IPS-15b (cell line): ENCODE measurements at regions not wholly inside any gene's neighbourhood (a gene's known extent, or its start where the extent isn't known, plus 50 kb on each side); places are given as distances from the start of the nearest gene placed in this dataset.
"Not testable (repeated sequence)": the region's sequence is repeated elsewhere in the genome, so short reads cannot be mapped to it uniquely, and the experiment has no call there.

Experiments used
- H3K27me3 ChIP-seq: one replicate; pipeline ENCODE4 v1.6.1; 2013; ENCODE audit warnings: low read length; ENCODE audit not compliant: control insufficient read depth, insufficient read depth
- H3K36me3 ChIP-seq: one replicate; pipeline ENCODE4 v1.6.1; 2013; ENCODE audit warnings: low read length; ENCODE audit not compliant: control insufficient read depth, insufficient read depth
- H3K4me1 ChIP-seq: one replicate; pipeline ENCODE4 v1.6.1; 2013; ENCODE audit warnings: mild to moderate bottlenecking, low read length; ENCODE audit not compliant: control insufficient read depth, insufficient read depth
- H3K4me3 ChIP-seq: one replicate; pipeline ENCODE4 v1.5.1; 2013; ENCODE audit warnings: low read depth, low read length
- H3K9ac ChIP-seq: one replicate; pipeline ENCODE4 v1.6.1; 2013; ENCODE audit warnings: low read depth, mild to moderate bottlenecking, low read length
- H3K9me3 ChIP-seq: one replicate; pipeline ENCODE4 v1.6.1; 2013; ENCODE audit warnings: mild to moderate bottlenecking, low read length; ENCODE audit not compliant: control insufficient read depth, insufficient read depth

DNA sequence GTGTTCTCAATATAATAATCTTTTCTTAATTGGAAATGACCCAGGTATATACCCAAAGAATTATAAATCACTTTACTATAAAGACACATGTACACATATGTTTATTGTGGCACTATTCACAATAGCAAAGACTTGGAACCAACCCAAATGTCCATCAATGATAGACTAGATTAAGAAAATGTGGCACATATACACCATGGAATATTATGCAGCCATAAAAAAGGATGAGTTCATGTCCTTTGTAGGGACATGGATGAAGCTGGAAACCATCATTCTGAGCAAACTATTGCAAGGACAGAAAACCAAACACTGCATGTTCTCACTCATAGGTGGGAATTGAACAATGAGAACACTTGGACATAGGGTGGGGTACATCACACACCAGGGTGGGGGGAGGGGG, 56.8 kb downstream of the SCGB2B2 start:
- H3K9me3 ChIP-seq, H3K4me3 ChIP-seq, H3K36me3 ChIP-seq, H3K9ac ChIP-seq, H3K4me1 ChIP-seq, H3K27me3 ChIP-seq: not testable (repeated sequence)

DNA sequence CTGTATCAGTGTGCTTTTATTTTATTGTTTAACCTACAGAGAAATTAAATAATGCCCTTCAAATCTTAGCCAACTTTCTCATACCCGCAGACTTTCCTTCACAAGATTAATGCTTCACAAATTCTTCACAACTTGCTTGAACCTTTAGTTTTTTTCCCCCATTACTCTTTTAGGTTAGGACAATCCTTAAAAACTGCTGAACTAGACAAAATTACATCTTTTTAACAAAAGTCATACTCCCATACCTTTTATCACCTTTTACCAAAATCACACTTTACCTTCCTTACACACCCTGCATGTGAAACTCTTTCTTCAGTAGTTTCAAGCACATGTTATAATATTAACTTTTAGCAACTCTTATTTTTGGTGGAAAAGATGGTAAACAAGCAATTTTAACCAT, 58.5 kb downstream of the SCGB2B2 start:
- H3K4me3 ChIP-seq: no peak overlapping the region
- no peak overlapping the region for H3K9ac ChIP-seq
- no peaks in the 10 kb centered on the region for H3K27me3 ChIP-seq
- no peaks in the 10 kb centered on the region for H3K4me1 ChIP-seq
- peaks cover 4% of the 10 kb centered on the region for H3K9me3 ChIP-seq
- no peaks in the 10 kb centered on the region for H3K36me3 ChIP-seq

- H3K4me3 ChIP-seq, H3K9ac ChIP-seq, H3K27me3 ChIP-seq, H3K36me3 ChIP-seq, H3K9me3 ChIP-seq, H3K4me1 ChIP-seq: not testable (repeated sequence)
These were observed 59.0 kb downstream of the SCGB2B2 start for GRCh38 chr19:34617996-34618395.

GRCh38 chr19:34603003-34603402, 74.0 kb downstream of the SCGB2B2 start:
- H3K27me3 ChIP-seq: no peaks in the 10 kb centered on the region
- no peak overlapping the region for H3K4me3 ChIP-seq
- no peaks in the 10 kb centered on the region for H3K9me3 ChIP-seq
- H3K4me1 ChIP-seq: no peaks in the 10 kb centered on the region
- no peak overlapping the region for H3K9ac ChIP-seq
- H3K36me3 ChIP-seq: no peaks in the 10 kb centered on the region

- H3K4me1 ChIP-seq: no peaks in the 10 kb centered on the region
- no peak overlapping the region for H3K9ac ChIP-seq
- no peaks in the 10 kb centered on the region for H3K36me3 ChIP-seq
- H3K27me3 ChIP-seq: no peaks in the 10 kb centered on the region
- no peaks in the 10 kb centered on the region for H3K9me3 ChIP-seq
- H3K4me3 ChIP-seq: no peak overlapping the region
These were observed 75.9 kb downstream of the SCGB2B2 start for GRCh38 chr19:34601071-34601470.

GRCh38 chr19:34600366-34600765, 76.6 kb downstream of the SCGB2B2 start:
- no peak overlapping the region for H3K9ac ChIP-seq
- no peaks in the 10 kb centered on the region for H3K4me1 ChIP-seq
- H3K27me3 ChIP-seq: no peaks in the 10 kb centered on the region
- no peaks in the 10 kb centered on the region for H3K9me3 ChIP-seq
- H3K4me3 ChIP-seq: no peak overlapping the region
- H3K36me3 ChIP-seq: no peaks in the 10 kb centered on the region

- Histone ChIP-seq H3K4me1 (no peaks in the 10 kb centered on the region), H3K36me3 (no peaks in the 10 kb centered on the region), H3K27me3 (no peaks in the 10 kb centered on the region), H3K4me3 (no peak overlapping the region), H3K9me3 (no peaks in the 10 kb centered on the region), H3K9ac (no peak overlapping the region)
These were observed 78.5 kb downstream of the SCGB2B2 start for GRCh38 chr19:34598217-34599155.

DNA sequence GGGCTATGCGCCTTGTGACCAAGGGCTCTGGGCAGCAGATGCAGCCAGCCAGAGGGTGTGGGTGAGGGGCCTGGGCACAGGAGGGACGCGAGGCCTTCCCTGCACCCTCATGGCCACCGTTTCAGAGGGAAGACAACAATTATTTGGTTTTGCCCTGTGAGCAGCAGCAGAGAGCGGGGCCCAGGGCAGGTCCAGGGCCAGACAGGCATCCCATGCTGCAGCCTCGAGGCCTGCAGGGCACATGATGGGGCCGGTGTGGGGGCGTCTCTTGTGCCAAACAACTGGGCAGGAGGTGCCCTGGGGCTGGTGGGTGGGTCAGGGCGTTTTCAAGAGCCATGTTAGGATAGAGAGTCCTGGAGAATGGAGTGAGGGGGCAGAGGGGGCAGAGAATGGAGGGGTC, 79.4 kb downstream of the SCGB2B2 start:
- Histone ChIP-seq H3K36me3 (no peaks in the 10 kb centered on the region), H3K27me3 (no peaks in the 10 kb centered on the region), H3K9ac (no peak overlapping the region), H3K4me1 (no peaks in the 10 kb centered on the region), H3K9me3 (no peaks in the 10 kb centered on the region), H3K4me3 (no peak overlapping the region)

DNA sequence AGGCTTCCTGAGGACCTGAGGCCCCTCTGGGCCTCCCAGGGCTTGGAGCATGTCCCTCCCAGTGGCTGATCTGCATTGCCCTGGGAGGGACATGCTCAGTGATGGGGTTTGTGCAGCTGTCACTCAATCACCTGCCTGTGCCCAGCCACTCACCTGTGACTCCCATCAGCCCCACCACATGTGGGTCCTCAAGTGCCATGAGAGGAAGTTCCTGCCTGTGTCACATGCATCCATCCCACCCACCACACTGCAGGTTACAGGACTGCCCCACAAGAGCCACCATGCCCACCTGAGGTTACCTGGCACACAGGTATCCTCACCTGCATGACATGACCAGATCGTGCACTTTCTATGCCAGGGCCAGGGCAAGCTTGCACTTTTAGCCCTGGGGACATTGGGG, 80.0 kb downstream of the SCGB2B2 start:
- H3K9ac ChIP-seq: no peak overlapping the region
- H3K4me1 ChIP-seq: no peaks in the 10 kb centered on the region
- H3K27me3 ChIP-seq: no peaks in the 10 kb centered on the region
- no peak overlapping the region for H3K4me3 ChIP-seq
- no peaks in the 10 kb centered on the region for H3K36me3 ChIP-seq
- no peaks in the 10 kb centered on the region for H3K9me3 ChIP-seq

DNA sequence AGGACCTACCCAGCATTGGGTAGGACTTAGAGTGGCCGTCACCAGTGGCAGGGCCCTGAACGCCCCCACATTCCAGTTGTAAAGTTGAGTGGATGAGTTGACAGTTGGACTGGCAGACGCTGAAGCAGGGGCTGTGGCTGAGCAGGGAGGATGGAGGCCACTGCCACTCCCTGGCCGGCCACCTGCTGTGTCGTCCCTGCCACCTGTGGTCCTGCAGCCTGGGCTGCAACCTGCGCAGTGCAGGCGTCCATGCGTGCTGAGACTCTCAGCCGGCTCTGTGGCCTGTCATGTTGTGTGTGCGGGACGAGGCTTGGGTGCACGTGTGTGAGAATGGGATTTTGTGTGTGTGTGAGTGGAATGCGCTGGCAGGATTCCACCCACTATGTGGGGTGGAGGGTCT, 80.8 kb downstream of the SCGB2B2 start:
- Histone ChIP-seq H3K36me3 (no peaks in the 10 kb centered on the region), H3K4me3 (no peak overlapping the region), H3K9me3 (no peaks in the 10 kb centered on the region), H3K9ac (no peak overlapping the region), H3K27me3 (no peaks in the 10 kb centered on the region), H3K4me1 (no peaks in the 10 kb centered on the region)

DNA sequence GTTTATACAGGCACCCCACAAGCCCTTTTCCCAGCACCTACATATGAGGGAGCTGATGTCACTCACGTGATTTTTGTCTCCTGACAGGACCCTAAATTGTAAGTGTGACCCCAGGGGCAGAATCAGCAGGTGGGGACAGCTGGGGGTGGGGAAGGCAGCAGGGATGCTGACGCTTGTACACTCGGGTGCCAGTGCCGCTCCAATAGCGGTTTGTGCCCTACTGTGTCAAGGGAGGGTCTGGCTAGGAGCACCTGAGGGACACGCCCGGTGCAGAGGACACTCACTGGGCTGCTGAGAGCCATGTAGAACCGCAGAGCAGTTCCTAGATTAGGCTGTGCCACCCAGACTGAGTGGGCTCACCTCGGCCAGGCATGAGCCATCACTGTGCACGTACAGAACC, 81.3 kb downstream of the SCGB2B2 start:
- Histone ChIP-seq H3K36me3 (no peaks in the 10 kb centered on the region), H3K9ac (no peak overlapping the region), H3K27me3 (no peaks in the 10 kb centered on the region), H3K4me3 (no peak overlapping the region), H3K9me3 (no peaks in the 10 kb centered on the region), H3K4me1 (no peaks in the 10 kb centered on the region)

DNA sequence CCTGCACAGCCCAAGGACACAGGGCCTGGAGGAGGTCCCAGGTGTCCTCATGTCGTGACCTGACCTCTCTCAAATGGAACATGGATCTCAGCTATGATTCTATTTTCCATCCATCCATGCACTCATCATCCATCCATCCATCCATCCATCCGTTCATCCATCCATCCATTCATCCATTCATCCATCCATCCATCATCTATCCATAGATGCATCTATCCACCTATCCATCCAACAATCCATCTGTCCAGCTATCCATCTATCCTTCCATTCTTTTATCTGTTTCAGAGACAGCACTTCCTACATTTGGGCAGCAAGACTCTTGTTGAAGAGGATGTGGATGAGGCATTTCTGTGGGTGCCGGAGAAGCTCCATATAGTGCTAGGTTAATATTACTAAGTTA, 86.7 kb downstream of the SCGB2B2 start:
- Histone ChIP-seq H3K9ac (no peak overlapping the region), H3K4me3 (no peak overlapping the region), H3K4me1 (no peaks in the 10 kb centered on the region), H3K36me3 (no peaks in the 10 kb centered on the region), H3K27me3 (no peaks in the 10 kb centered on the region), H3K9me3 (no peaks in the 10 kb centered on the region)
